ENCODE measurements at regions not wholly inside any gene's neighbourhood (a gene's known extent, or its start where the extent isn't known, plus 50 kb on each side); places are given as distances from the start of the nearest gene placed in this dataset.
"Not testable (repeated sequence)": the region's sequence is repeated elsewhere in the genome, so short reads cannot be mapped to it uniquely, and the experiment has no call there.

DNA sequence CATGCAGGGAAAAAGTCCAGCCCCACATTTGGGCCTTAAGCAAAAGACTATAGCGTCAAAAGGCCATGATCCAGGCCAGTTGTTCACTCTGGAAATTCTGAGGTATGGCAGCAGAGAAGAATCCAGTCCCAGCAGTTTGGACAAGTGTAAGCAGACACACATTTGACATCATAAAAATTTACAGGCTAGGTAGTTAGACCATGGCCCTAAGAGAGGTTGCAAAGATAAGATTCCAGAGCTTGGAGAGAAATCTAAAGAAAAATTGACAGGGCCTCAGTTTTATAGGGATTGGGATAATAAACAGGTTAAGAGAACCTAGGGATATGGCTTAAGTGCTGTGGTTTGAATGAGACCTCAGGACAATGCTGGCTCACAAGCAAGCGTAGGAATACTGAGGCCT, 884.4 kb upstream of the SORCS1 start:
- FAIRE-seq, result no peak

DNA sequence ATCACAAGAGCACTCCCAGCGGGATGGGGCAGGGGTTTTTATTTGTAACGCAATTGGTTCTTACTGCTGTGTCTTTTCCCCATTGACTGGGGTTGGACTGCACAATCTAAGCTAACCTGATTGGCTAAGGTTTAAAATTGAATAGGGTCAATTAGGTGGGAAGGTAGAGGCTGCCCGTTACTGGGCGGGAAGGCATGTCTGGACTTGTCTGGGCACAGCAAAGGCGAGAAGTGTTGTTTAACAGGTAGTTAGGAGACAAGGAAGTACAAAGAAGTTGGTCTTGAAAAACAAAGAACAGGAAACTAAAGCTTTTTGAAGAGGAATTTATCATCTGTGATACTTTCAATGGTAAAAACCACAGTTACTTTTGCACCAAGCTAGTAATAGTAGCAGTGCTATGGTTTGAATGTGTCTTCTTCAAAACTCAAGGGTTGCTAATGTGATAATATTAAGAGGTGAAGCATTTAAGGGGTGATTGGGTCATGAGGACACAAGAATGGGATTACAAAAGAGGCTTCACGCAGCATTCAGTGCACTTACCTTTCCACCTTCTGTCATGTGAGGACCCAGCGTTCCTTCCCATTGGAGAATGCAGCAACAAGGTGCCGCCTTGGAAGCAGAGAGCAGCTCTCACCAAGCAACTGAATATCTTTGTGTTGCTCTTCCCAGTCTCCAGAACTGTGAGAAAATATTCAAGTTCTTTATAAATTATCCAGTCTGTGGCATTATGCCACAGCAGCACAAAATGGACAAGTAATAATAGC, 875.5 kb upstream of the SORCS1 start:
- FAIRE-seq, result no peak

DNA sequence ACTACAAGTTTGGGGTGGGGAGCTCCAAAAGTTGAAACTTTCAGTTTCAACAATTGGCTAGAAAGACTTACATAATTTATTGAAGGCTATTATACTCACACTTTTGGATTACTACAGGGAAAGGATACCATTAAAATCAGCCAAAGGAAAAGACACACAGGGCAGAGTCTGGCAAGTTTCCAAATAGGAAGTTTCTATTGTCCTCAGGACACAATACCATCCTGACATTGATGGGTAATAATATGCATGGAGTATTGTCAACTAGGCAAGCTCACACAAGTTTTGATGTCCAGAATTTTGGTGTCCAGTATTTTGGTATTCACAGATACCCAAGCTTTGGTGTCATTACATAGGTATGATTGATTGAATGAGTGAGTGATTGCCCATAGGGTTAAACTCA, 872.6 kb upstream of the SORCS1 start:
- FAIRE-seq, result no peak

DNA sequence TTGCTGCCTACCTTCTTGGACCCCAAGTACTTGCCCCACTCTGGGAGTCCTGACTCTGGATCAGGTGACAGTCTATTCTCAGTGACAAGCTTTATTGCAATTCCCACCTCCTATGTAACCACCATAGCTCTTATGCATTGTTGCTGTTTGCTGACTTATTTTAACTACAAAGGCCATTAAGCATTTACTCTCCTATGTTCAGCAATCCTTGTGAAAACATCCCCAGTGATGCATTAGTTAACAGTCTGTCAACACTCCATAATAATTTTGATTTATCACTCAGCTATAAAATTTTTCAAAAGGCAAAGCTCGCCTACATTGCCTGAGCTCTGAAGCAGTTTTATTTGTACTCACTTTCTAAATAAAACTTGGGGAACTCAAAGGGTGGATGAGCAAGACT, 871.8 kb upstream of the SORCS1 start:
- no peak for FAIRE-seq

DNA sequence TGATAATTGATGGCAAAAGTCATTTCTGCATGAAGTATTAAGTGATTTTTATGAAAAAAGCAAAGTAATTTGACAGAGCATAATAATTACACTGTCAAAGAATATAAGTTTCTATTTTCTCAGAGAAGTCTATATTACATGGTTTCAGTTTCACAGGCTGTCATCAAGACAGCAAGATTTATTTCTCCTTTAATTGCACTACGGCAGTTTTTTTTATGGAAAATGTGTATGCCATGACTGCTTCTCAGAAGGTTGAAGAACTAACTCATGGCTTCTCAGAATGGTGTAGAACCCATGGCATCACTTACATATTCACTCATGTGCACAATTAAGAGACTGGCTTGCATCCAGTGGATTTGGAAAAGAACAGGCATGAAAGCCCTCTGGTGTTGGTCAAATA, 870.3 kb upstream of the SORCS1 start:
- FAIRE-seq, result no peak

DNA sequence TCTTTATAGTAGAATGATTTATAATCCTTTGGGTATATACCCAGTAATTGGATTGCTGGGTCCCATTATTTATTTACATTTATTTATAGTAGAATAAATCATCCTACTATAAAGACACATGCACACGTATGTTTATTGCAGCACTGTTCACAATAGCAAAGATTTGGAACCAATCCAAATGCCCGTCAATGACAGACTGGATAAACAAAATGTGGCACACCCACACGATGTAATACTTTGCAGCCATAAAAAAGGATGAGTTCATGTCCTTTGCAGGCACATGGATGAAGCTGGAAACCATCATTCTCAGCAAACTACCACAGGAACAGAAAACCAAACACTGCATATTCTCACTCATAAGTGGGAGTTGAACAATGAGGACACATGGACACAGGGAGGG, 869.0 kb upstream of the SORCS1 start:
- not testable (repeated sequence) for FAIRE-seq

DNA sequence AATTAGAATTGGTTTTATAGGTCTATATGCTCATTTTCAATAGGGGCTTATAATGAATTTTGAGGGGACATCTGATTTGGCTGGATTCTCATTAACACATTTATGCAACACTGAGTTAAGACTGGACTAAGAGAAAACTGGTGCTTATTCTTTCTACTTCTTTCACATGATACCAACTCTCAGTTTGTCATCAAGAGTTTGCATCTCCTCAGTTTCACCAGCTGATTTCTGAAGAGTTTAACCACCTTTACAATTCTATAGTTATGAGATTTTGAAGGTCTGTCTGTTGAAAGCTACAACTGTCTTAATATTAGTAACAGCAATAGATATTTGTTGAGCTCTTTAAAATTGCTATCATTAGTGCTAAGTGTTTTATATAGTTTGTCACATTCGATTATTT, 867.0 kb upstream of the SORCS1 start:
- no peak for FAIRE-seq

DNA sequence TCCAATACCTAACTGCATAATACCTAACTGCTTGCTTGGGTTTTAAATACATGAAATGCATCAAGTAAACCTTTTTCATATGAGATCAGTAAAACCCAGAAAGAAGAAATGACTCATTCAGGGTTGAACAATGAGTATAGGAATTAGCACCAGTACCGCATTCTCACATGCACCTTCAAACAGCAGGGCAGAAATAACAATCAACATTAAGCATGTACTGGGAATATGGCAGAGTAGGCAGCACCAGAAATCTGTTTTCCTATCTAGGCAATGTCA, 850.3 kb upstream of the SORCS1 start:
- FAIRE-seq, result no peak

DNA sequence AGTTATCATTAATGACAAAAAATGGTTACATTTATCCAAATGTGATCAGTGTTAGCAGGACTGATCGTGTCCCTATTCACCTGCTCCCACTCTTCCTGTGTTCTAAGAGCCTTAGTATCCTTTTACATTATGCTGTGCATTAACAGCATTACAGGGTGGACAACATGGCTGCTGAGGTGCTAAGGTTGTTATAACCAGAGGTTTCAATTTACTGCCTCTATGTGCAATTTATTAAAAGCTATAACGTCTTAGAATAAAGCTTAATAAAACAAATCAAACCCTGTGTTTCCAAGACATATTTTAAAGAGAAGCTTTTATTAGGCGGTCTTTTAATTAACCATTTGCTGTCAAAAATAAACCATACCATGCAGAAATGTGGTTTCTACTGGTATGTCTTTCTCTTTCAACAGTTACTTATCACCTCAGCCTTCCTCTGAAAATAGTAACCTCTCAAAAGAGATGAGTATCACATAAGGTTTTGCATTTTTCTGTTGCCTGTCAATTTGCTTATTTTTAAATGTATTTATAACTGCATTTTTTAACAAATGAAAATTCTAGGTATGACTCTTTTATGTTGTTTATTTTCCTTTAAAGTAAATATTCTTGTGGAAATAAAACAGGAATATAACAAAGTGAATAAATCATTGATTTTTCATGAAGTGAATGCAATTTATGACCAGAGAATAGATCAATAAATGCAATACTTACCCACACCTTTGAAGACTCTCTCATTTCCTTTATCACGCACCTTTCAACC, 849.8 kb upstream of the SORCS1 start:
- FAIRE-seq, result no peak

DNA sequence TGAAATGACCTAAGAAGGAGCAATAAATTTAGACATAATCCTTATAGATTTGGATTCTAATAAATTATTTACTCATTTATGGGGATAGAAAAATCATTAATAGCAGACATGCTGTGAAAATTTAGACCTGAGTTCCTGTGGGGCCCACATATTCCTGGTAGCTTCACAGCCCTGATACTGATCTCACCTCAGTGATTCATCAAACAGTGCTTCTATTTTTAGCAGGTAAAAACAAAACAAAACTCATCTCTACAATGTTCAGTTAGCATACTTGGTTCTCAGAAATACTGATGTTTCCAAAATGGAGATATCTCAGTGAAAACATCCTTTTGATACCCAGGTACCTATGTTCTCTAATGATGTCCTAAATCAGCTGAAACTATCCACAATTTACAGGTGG, 841.1 kb upstream of the SORCS1 start:
- no peak for FAIRE-seq

DNA sequence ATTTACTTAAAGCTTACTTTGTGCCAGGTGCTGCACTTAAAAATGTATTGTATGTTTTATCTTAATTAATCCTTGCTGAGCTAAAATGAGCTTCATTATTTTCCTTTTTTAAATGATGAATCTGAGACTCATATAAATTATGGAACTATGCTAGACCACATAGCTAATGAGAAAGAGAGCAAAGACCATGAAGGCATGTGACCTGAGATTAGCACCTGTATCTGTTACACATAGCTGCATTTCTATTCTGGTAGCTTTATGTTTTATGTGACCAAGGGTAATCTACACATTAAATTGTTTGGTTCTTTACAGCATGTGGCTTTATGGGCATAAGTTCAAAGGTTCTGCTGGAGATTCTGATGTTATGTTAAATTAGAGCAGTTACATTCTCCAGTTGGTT, 839.1 kb upstream of the SORCS1 start:
- FAIRE-seq, result no peak

DNA sequence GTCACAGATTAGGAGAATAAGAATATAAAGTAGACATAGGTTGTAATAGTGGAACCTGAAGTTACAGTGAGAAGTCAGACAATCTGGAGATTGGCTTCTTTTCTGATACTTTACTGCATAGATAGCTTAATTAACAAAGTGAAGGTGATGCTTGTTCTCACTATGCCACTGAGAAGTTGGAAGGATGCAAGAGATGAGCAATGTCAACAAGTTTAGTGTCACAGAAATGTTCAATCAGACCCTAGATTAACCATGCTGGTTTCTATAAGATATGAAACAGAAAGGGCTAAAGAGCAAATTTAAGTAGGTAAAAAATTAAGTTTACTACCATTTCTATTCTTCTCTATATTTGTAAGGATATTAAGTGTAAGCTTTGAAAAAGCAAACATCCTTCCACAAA, 838.6 kb upstream of the SORCS1 start:
- no peak for FAIRE-seq

DNA sequence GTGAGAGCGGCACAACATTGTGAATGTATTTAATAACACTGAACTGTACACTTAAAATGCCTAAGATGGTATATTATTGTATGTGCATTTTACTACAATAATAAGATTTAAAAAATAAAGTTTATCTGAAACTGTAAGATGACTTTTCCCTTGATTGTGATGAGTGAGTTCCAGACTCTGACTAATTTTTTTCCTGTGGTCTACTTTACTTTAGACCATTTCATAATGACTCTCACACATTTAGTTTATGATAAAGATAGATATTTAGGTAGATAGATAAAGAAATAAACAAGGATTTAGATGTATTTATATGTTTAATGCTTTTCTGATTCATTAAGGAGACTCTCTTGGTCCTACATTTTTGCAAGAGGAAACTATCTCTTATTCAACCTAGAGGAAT, 835.9 kb upstream of the SORCS1 start:
- no peak for FAIRE-seq

DNA sequence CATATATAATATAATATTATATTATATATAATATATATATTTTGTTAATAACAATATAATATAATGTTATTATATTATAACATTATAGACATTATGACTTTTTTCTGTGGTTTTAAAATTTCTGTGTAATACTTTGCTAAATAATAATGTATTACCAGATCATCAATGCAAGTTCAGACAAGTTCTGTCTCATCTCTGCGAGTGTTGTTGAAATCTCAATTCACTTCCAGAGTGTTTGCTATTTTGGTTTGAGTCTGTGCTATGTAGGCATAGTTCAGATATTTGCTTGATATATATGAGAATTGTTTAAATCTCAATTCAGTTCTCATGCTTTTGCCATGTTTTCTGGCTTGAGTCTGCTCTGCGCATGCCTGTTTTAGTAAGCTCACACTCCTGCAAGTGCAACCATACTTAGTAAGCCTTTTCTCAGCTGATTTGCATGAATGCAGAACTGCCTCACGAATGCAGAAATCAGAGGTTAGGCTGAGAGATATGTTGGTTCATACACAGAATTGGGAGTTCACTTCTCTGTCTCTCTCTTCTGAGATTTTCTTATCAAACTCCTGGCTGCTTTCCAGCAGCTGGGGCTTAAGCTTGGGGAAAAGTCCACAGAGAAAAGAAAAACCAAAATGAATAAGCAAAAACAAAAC, 830.2 kb upstream of the SORCS1 start:
- peak; percentile 75 for FAIRE-seq

DNA sequence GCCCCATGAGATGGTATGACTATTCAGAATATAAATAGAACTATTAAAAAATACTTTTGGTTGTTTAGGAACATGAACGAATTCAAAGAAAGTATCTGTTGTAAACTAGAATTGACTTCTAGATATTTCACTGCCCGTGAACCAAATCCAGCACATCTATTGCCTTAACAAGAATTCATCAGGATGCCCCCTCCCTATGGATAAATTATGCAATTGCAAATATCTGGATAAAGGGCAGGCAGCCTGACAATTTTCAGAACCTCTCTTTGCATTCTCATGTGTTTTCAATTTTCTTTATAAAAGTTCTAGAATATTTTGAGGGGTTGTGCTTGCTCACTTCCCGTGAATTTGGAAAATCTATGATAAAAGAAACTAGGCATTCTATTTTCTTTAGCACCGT, 822.1 kb upstream of the SORCS1 start:
- FAIRE-seq, result no peak

DNA sequence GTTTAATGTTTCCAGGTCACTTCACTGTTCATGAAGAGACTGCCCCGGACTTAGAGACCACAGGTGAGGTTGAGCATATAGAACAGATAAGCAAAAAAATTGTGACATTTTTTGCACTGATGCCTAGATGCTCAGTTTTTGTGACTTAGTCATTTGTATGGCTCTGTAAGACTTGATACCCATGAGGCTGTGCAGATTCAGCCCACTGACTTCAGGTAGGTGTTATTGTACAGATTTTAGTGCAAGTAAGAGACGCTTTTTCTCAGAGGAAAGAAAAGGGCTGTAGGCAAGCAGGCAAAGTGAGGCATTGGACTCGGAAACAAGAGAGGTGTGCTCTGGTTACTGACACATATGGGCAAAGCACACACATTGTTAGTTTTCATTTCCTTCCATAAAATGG, 820.1 kb upstream of the SORCS1 start:
- FAIRE-seq, result no peak

DNA sequence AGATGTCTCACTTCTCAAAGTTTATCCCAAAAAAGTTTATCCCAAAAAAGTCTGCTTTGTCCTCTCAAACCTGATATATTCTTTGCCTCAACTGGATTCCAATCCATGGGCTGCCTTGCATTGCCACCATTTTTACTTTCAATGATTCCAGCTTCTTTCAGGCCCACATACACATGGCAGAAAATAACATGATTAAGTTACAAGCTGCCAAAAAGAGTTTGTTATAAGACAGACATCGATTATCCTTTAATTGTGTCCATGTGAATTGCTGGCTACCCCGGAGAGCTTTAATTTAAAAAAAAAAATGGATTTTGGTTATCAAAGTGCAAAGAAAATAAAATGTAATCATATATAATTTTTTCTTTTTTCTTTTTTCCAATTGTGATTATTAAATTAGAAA, 819.6 kb upstream of the SORCS1 start:
- FAIRE-seq, result no peak

DNA sequence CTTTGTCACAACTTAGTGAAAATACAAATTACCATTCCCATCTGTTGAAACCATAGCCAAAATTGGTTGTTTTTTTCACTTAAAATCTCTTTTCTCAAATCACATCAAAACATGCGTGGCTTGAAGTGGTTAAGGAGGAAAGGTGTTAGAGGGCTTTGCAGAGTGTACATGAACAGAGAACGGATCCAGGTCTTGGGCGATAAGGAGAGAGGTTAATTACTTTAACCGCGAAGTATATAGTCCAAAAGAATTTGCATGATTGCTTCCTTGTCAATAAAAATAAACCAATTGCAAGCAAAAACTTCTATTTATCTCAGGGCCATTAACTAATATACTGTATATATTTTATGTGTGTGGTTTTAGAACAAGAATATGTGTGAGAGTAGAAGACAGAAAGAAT, 813.9 kb upstream of the SORCS1 start:
- FAIRE-seq, result no peak

DNA sequence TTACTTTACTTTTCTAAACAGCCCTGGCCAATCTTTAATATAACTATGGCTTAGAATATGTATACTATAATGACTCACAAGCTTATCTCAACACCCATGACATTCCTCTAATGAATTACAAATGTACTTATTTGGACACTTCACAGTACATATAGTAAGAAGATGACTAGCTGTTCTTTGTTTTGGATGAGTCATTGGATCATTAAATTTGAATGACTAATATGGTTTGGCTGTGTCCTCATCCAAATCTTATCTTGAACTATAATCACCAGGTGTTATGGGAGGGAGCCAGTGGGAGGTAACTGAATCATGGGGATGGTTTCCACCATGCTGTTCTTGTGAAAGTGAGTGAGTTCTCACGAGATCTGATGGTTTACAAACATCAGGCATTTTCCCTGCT, 807.5 kb upstream of the SORCS1 start:
- FAIRE-seq, result no peak

DNA sequence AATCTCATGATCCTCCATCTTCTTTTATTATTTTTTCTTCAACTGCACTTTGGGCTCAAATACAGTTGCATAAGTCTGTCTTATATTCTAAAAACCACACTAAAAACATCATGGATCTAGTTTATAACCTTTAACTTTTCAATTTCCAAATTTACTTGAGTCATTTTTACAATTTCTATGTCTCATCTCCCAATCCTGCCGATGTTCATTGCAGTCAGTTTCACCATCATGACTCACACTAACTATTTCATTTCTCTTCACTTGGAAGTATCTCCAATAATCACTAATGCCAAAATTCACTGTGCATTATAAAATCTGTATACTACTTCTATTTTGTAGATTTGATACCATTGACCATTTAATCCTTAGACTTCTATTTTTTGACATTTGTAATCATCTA, 806.9 kb upstream of the SORCS1 start:
- FAIRE-seq, result no peak

DNA sequence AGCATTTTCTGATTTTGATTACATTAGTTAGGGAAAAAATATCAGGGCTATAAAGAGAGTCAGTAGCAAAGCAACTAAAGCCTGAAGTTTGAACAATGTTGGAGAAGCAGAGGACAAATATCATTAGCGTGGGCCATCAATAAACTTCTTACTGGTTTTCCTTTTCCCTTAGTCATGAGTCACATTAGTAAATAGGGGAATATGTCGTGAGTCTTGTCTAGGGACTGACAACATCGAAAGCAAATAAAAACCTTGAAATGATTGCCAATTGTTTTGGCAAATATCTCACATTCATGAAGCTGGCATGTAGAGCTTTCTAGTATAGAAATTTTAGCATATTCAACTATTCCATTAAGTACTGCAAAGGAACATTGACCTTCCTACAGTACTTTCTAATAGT, 806.0 kb upstream of the SORCS1 start:
- FAIRE-seq, result no peak

DNA sequence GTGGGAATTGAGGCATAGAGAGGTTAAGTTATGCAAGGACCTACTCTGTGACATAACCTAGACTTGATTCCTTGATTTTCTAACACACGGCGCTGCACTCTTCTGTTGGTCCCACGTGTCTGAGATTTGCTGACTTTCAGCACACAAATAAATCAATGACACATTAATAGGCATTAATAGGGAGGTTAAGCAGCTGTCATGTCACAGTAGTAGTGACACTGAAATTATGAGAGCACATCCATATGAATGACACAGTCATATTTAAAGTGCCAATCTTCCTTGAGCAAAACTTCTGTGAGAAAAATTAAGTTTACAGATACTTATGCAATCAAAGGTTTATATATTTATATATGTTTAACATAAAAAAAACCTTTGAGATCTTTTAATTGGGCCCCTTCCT, 805.4 kb upstream of the SORCS1 start:
- no peak for FAIRE-seq

DNA sequence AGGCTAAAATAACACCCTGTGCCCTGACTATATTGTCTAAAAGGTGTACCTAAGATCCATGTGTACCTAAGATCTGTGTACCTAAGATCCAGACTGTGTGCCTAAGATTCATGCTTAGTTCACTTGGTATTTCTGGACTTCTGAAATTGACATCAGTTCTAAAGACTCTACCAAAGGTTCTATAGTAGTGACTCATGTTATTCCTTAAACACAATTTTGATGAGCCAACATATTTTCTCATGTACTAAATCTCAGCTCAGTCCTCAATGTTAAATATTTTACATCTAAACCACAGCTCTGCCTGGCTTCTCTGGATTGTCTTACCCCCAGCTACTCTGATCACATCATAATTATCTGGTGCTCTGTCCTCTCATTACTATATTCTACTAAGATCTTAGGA, 802.3 kb upstream of the SORCS1 start:
- no peak for FAIRE-seq

All from colon (tissue), 2 donors.